MM.1S (cell line): ENCODE measurements at regions not wholly inside any gene's neighbourhood (a gene's known extent, or its start where the extent isn't known, plus 50 kb on each side); places are given as distances from the start of the nearest gene placed in this dataset.

Source experiments
- EZH2 ChIP-seq: fragments of 300-600 bp; sonication (generic); optimal IDR thresholded peaks from 2 replicates; pipeline ENCODE3; 2017; ENCODE audit warnings: low read depth, mild to moderate bottlenecking, antibody characterized with exemption, low read length, mixed read lengths
- TF ChIP-seq, protein P1 (sequence below): fragments of 300-600 bp; sonication (generic); IDR thresholded peaks from 2 replicates; pipeline ENCODE4 v1.5.1; 2016; ENCODE audit warnings: antibody characterized with exemption, low read length, mixed read lengths

DNA sequence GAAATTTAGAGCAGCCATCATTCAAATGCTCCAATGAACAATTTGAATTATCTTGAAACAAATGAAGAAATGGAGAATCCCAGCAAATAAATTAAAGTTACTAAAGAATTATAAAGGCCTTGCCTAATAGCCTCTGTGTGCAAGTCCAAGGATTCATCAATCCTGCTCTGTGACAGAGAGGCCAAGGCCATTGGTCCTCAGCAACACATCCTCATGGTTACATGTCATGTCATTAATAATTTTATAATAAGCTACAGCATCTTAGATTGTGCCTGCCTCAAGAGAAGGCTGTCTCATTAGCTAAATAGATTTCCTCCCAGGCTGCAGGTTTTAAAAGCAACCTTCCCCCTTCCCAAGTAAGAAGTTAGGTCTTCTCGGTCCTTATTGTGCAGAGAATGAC is 611.6 kb downstream of the FBXO15 start:
- TF ChIP-seq, protein P1, sequence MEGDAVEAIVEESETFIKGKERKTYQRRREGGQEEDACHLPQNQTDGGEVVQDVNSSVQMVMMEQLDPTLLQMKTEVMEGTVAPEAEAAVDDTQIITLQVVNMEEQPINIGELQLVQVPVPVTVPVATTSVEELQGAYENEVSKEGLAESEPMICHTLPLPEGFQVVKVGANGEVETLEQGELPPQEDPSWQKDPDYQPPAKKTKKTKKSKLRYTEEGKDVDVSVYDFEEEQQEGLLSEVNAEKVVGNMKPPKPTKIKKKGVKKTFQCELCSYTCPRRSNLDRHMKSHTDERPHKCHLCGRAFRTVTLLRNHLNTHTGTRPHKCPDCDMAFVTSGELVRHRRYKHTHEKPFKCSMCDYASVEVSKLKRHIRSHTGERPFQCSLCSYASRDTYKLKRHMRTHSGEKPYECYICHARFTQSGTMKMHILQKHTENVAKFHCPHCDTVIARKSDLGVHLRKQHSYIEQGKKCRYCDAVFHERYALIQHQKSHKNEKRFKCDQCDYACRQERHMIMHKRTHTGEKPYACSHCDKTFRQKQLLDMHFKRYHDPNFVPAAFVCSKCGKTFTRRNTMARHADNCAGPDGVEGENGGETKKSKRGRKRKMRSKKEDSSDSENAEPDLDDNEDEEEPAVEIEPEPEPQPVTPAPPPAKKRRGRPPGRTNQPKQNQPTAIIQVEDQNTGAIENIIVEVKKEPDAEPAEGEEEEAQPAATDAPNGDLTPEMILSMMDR = no peak
- no peak for TF ChIP-seq EZH2
